Gastroesophageal sphincter (tissue), 3 donors: ENCODE measurements at regions not wholly inside any gene's neighbourhood (a gene's known extent, or its start where the extent isn't known, plus 50 kb on each side); places are given as distances from the start of the nearest gene placed in this dataset.
"Not testable (repeated sequence)": the region's sequence is repeated elsewhere in the genome, so short reads cannot be mapped to it uniquely, and the experiment has no call there.

ENCODE experiments used
- CTCF ChIP-seq, 4 experiments: fragments of 200-600 bp in 2 of 4; fragments of 450-650 bp in 2 of 4; sonication (generic) in 1 of 4; IDR thresholded peaks; one replicate each; pipeline ENCODE4 v1.5.1; 2017 to 2019; ENCODE audit warnings: antibody characterized with exemption in 4 of 4, mild to moderate bottlenecking in 2 of 4, moderate library complexity in 2 of 4
- POLR2A ChIP-seq, 2 donors: fragments of 450-650 bp; IDR thresholded peaks; one replicate each; pipeline ENCODE4 v1.6.1; 2017; ENCODE audit warnings: antibody characterized with exemption in 2 of 2, mild to moderate bottlenecking in 2 of 2, moderate library complexity in 1 of 2
- POLR2AphosphoS5 ChIP-seq: sonication (generic); formaldehyde crosslinking; IDR thresholded peaks from one replicate; pipeline ENCODE4 v1.6.1; 2017; ENCODE audit warnings: antibody characterized with exemption

DNA sequence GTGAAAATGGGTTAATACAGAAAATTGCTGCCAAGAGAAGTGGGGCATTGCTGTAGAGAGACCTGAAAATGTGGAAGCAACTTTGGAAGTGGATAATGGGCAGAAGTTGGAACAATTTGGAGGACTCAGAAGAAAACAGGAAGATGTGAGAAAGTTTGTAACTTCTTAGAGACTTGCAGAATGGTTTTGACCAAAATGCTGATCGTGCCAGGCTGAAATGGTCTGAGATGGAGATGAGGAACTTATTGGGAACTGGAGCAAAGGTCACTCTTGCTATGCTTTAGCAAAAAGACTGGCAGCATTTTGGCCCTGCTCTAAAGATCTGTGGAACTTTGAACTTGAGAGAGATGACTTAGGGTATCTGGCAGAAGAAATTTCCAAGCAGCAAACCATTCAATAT is 254.8 kb downstream of the KBTBD8 start:
- not testable (repeated sequence) for TF ChIP-seq CTCF (IDR thresholded peaks at IDR 0.05); POLR2A (IDR thresholded peaks at IDR 0.05); POLR2AphosphoS5
